Skeletal muscle satellite cell (primary cell): ENCODE measurements at regions not wholly inside any gene's neighbourhood (a gene's known extent, or its start where the extent isn't known, plus 50 kb on each side); places are given as distances from the start of the nearest gene placed in this dataset.

Experiments
- H3K27me3 ChIP-seq: 2 replicates; pipeline ENCODE4 v1.7.0; 2013; ENCODE audit warnings: low read length; ENCODE audit not compliant: control insufficient read depth, insufficient read depth
- H3K36me3 ChIP-seq: 2 replicates; pipeline ENCODE4 v1.7.0; 2013; ENCODE audit warnings: mild to moderate bottlenecking, control low read depth, low read length; ENCODE audit not compliant: insufficient read depth
- H3K4me1 ChIP-seq: 2 replicates; pipeline ENCODE4 v1.7.0; 2013; ENCODE audit warnings: low read length; ENCODE audit not compliant: control insufficient read depth, insufficient read depth
- H3K4me2 ChIP-seq: 2 replicates; pipeline ENCODE4 v1.7.0; 2013; ENCODE audit warnings: mild to moderate bottlenecking, low read length
- H3K4me3 ChIP-seq: 2 replicates; pipeline ENCODE4 v1.7.0; 2013; ENCODE audit warnings: low read length
- H3K9ac ChIP-seq: 2 replicates; pipeline ENCODE4 v1.7.0; 2013; ENCODE audit warnings: mild to moderate bottlenecking, low read depth, low read length, moderate library complexity
- H3K9me3 ChIP-seq: replicated peaks from 2 replicates; pipeline ENCODE4 v1.7.0; 2013; ENCODE audit warnings: mild to moderate bottlenecking, control low read depth, low read length

DNA sequence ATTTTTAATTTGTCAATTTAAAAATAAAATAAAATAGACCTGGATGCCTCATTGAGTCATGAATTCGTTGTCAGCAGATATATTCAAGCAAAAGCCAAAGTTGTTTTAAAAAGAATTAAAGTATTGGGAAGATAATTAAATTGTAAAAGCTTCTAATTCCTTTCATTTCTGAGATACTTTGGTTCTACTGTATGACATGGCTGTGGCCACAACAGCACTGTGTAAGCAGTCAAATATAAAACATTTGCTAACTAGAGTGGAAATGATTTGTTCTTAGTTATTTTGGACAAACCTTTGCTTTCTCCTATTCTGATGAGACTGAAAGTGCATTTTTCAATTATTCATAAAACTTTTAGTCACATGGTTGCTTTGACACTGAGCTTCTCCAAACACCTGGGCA is 143.6 kb upstream of the FAM13C start:
- H3K36me3 ChIP-seq: no peaks in the 10 kb centered on the region
- H3K4me2 ChIP-seq: no peak overlapping the region
- no peak overlapping the region for H3K9ac ChIP-seq
- H3K4me1 ChIP-seq: no peaks in the 10 kb centered on the region
- H3K4me3 ChIP-seq: no peak overlapping the region
- H3K9me3 ChIP-seq: no peaks in the 10 kb centered on the region
- no peaks in the 10 kb centered on the region for H3K27me3 ChIP-seq

DNA sequence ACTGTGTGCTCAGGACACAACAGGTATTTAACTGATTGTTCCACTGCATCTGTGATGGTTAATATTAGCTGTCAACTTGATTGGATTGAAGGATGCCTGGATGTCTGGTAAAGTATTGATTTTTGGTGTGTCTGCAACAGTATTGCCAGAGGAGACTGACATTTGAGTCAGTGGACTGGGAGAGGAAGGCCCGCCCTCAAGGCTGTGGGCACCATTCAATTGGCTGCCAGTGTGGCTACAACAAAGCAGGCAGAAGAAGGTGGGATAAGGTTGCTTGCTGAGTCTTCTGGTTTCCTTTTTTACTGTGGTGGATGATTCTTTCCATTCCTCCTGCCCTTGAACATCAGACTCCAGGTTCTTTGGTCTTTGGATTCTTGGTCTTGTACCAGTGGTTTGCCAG is 137.1 kb upstream of the FAM13C start:
- Histone ChIP-seq H3K4me2 (no peak overlapping the region), H3K27me3 (no peaks in the 10 kb centered on the region), H3K9ac (no peak overlapping the region), H3K4me3 (no peak overlapping the region), H3K4me1 (no peaks in the 10 kb centered on the region), H3K36me3 (no peaks in the 10 kb centered on the region), H3K9me3 (no peaks in the 10 kb centered on the region)

DNA sequence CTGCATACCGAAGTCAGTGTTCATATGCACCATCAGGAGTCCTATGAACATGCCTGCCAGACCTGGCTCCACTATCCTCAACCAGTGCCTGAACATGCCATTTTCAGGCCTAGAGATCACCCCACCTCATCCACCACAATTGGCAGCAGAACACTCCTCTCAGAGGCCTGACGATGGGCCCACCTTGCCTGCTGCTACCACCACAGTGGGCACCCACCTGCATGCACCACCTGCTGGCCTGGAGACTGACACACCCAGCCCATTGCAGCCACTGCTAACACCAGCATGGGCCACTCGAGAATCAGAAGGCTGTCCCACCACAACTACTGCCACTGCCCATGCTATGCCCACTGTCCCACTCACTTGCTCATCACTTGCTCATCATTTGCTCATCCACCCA is 130.7 kb upstream of the FAM13C start:
- H3K9me3 ChIP-seq: no peaks in the 10 kb centered on the region
- no peak overlapping the region for H3K4me3 ChIP-seq
- no peaks in the 10 kb centered on the region for H3K36me3 ChIP-seq
- H3K4me1 ChIP-seq: no peaks in the 10 kb centered on the region
- H3K9ac ChIP-seq: no peak overlapping the region
- no peak overlapping the region for H3K4me2 ChIP-seq
- no peaks in the 10 kb centered on the region for H3K27me3 ChIP-seq

DNA sequence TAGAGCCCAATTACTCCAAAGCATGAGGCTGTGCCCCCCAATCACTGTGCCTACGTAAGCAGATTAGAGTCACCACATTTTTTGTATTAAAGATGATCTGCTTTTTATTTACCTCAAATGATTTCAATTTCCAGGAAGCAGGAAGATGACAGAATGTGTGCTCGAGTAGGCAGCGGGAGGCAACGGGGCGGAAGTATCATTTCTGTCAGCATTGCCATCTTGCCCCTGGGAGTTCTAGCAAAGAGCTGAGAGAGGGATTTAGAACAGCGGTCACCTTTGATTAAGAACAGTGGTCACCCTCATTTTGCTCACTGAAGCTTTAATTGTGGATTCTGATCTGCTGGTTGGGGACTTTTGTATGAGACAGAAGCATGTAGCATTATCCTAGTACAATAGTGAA is 117.1 kb upstream of the FAM13C start:
- peaks cover 15% of the 10 kb centered on the region for H3K27me3 ChIP-seq
- no peaks in the 10 kb centered on the region for H3K36me3 ChIP-seq
- H3K9ac ChIP-seq: no peak overlapping the region
- H3K4me2 ChIP-seq: no peak overlapping the region
- no peaks in the 10 kb centered on the region for H3K9me3 ChIP-seq
- H3K4me1 ChIP-seq: no peaks in the 10 kb centered on the region
- no peak overlapping the region for H3K4me3 ChIP-seq

GRCh38 chr10:59470570-59470969 is 108.2 kb upstream of the FAM13C start:
- Histone ChIP-seq H3K4me2 (no peak overlapping the region), H3K36me3 (no peaks in the 10 kb centered on the region), H3K4me3 (no peak overlapping the region), H3K9me3 (no peaks in the 10 kb centered on the region), H3K27me3 (no peaks in the 10 kb centered on the region), H3K4me1 (no peaks in the 10 kb centered on the region), H3K9ac (no peak overlapping the region)

GRCh38 chr10:59465088-59465487 is 102.7 kb upstream of the FAM13C start:
- H3K4me3 ChIP-seq: no peak overlapping the region
- no peak overlapping the region for H3K4me2 ChIP-seq
- no peak overlapping the region for H3K9ac ChIP-seq
- H3K36me3 ChIP-seq: no peaks in the 10 kb centered on the region
- H3K4me1 ChIP-seq: no peaks in the 10 kb centered on the region
- H3K9me3 ChIP-seq: no peaks in the 10 kb centered on the region
- H3K27me3 ChIP-seq: no peaks in the 10 kb centered on the region

GRCh38 chr10:59464483-59464882 is 102.1 kb upstream of the FAM13C start:
- Histone ChIP-seq H3K27me3 (no peaks in the 10 kb centered on the region), H3K36me3 (no peaks in the 10 kb centered on the region), H3K9ac (no peak overlapping the region), H3K4me2 (no peak overlapping the region), H3K4me1 (no peaks in the 10 kb centered on the region), H3K4me3 (no peak overlapping the region), H3K9me3 (no peaks in the 10 kb centered on the region)

GRCh38 chr10:59463909-59464308 is 101.6 kb upstream of the FAM13C start:
- Histone ChIP-seq H3K4me2 (no peak overlapping the region), H3K9me3 (no peaks in the 10 kb centered on the region), H3K9ac (no peak overlapping the region), H3K4me1 (no peaks in the 10 kb centered on the region), H3K27me3 (no peaks in the 10 kb centered on the region), H3K36me3 (no peaks in the 10 kb centered on the region), H3K4me3 (no peak overlapping the region)

GRCh38 chr10:59460601-59461000 is 98.3 kb upstream of the FAM13C start:
- H3K27me3 ChIP-seq: no peaks in the 10 kb centered on the region
- no peaks in the 10 kb centered on the region for H3K36me3 ChIP-seq
- H3K9ac ChIP-seq: no peak overlapping the region
- no peak overlapping the region for H3K4me2 ChIP-seq
- no peaks in the 10 kb centered on the region for H3K9me3 ChIP-seq
- H3K4me1 ChIP-seq: no peaks in the 10 kb centered on the region
- no peak overlapping the region for H3K4me3 ChIP-seq

GRCh38 chr10:59456199-59456598 is 93.8 kb upstream of the FAM13C start:
- Histone ChIP-seq H3K4me2 (no peak overlapping the region), H3K36me3 (no peaks in the 10 kb centered on the region), H3K9me3 (no peaks in the 10 kb centered on the region), H3K4me3 (no peak overlapping the region), H3K4me1 (no peaks in the 10 kb centered on the region), H3K9ac (no peak overlapping the region), H3K27me3 (no peaks in the 10 kb centered on the region)

GRCh38 chr10:59454171-59454919 is 92.0 kb upstream of the FAM13C start:
- Histone ChIP-seq H3K4me1 (no peaks in the 10 kb centered on the region), H3K4me2 (no peak overlapping the region), H3K9ac (no peak overlapping the region), H3K4me3 (no peak overlapping the region), H3K9me3 (no peaks in the 10 kb centered on the region), H3K27me3 (no peaks in the 10 kb centered on the region), H3K36me3 (no peaks in the 10 kb centered on the region)

- no peak overlapping the region for H3K9ac ChIP-seq
- H3K9me3 ChIP-seq: no peaks in the 10 kb centered on the region
- no peaks in the 10 kb centered on the region for H3K36me3 ChIP-seq
- H3K4me3 ChIP-seq: no peak overlapping the region
- H3K27me3 ChIP-seq: no peaks in the 10 kb centered on the region
- no peak overlapping the region for H3K4me2 ChIP-seq
- no peaks in the 10 kb centered on the region for H3K4me1 ChIP-seq
Measured at GRCh38 chr10:59448616-59449015, 86.3 kb upstream of the FAM13C start.
